H7 (cell line): ENCODE measurements at regions not wholly inside any gene's neighbourhood (a gene's known extent, or its start where the extent isn't known, plus 50 kb on each side); places are given as distances from the start of the nearest gene placed in this dataset.

ENCODE experiments used
- DNase-seq: peaks from one replicate; pipeline ENCODE4 v3.0.0; 2012
- H3K27me3 ChIP-seq: 2 replicates; pipeline ENCODE4 v1.6.0; 2011; ENCODE audit warnings: mild to moderate bottlenecking, low read length; ENCODE audit not compliant: control insufficient read depth, insufficient read depth
- H3K36me3 ChIP-seq: replicated peaks from 2 replicates; pipeline ENCODE4 v1.5.1; 2011; ENCODE audit warnings: low read length; ENCODE audit not compliant: control insufficient read depth, insufficient read depth
- H3K4me3 ChIP-seq: 2 replicates; pipeline ENCODE4 v1.5.1; 2011; ENCODE audit warnings: low read depth, mild to moderate bottlenecking, control low read depth, low read length, moderate library complexity; ENCODE audit not compliant: insufficient read depth

DNA sequence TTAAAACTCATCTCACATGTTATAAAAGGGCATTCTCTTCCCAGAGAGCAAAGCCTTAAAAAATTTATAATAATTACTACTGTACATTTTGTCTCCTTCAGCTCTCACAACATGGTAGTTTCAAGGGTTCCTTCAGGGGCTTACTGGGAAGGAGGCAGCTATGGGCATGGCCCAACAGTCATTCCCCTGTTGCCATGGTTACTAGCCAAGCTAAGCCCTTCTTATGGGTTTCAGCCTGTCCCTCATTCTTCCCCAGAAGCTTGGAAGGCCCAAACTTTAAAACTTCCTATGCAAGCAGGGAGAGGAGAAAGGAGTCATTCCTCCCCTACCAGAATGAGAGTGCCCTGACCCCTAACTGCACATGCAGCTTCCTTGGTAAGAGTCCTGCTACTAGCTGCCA lies 82.2 kb upstream of the CNTLN start:
- Histone ChIP-seq H3K4me3 (no peak overlapping the region), H3K27me3 (no peaks in the 10 kb centered on the region), H3K36me3 (no peaks in the 10 kb centered on the region)
- DNase-seq: peak; percentile 53

DNA sequence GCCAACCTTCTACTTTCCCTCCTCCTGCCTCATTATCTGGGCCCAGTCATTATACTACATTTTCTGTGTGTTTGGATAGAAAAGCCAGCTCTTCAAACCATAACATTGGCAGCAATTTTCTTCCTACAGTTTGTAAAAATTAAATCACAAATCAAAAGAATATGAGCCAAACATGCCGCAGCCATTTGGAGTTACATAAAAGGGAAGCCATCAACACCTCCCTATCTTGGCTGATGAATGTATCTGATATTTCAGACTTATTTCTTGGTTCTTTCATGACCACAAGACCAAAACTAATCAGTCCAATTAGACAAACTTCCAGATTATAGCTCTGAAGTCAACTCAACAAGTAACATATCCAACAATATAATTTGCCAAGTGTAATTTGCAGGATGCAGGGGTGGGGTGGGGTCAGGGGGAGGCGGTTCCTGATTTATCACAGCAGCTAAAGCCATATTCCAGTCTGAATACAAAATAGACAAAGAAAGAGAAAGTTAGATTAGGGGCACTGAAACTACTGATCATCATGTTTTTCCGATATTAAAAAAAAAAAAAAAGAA lies 89.4 kb upstream of the CNTLN start:
- Histone ChIP-seq H3K36me3 (no peaks in the 10 kb centered on the region), H3K27me3 (no peaks in the 10 kb centered on the region), H3K4me3 (no peak overlapping the region)
- no peak for DNase-seq

DNA sequence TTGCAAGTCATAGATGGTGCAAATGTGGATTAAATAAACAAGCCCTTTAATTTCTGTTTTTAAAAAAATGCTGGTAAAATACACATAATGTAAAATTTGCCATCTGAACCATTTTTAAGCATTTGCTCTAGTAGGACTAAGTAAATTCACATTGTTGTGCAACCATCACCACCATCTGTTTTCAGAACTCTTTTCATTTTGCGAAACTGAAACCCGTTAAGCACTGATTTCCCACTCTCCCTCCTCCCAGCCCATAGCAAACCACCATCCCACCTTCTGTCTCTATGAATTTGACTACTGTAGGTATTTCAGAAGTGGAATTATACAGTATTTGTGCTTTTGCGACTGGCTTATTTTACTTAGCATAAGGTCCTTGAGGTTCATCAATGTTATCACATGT lies 103.3 kb upstream of the CNTLN start:
- Histone ChIP-seq H3K27me3 (no peaks in the 10 kb centered on the region), H3K4me3 (no peak overlapping the region), H3K36me3 (no peaks in the 10 kb centered on the region)
- no peak for DNase-seq

DNA sequence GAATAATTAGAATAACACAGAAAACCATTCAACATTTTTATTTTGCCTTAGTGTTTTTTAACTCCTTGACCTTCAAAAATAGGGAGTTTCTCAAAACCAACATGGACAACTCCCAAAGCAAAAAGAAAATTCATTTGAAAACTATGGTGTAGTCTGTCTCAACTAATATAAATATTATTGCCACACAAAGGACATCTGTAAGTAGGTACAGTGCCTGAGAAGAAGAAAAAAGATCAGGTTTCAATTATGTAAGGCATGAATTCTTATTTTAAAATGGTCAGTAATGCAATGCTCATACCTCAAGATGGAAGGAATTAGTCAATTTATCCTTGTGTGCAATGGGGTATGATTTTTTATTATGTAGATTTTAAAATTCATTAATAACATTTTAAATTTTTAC lies 109.6 kb upstream of the CNTLN start:
- Histone ChIP-seq H3K4me3 (no peak overlapping the region), H3K27me3 (no peaks in the 10 kb centered on the region), H3K36me3 (no peaks in the 10 kb centered on the region)
- DNase-seq: no peak

DNA sequence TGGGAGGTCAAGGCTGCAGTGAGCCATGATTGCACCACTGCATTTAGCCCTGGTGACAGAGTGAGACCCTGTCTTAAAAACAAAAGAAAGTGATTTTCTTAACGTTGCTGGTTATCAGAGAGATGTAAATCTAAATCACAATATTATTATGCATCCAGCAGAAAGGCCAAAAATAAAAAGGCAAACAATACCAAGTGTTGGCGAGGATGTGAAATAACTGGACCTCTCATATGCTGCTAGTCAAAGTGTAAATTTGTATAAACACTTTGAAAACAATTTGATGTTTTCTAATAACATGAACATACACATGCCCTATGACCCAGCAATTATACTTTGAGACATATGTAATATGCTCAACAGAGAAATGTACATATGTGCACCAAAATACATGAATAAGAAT lies 110.7 kb upstream of the CNTLN start:
- DNase-seq: no peak
- no peak overlapping the region for H3K4me3 ChIP-seq
- no peaks in the 10 kb centered on the region for H3K36me3 ChIP-seq
- H3K27me3 ChIP-seq: no peaks in the 10 kb centered on the region

DNA sequence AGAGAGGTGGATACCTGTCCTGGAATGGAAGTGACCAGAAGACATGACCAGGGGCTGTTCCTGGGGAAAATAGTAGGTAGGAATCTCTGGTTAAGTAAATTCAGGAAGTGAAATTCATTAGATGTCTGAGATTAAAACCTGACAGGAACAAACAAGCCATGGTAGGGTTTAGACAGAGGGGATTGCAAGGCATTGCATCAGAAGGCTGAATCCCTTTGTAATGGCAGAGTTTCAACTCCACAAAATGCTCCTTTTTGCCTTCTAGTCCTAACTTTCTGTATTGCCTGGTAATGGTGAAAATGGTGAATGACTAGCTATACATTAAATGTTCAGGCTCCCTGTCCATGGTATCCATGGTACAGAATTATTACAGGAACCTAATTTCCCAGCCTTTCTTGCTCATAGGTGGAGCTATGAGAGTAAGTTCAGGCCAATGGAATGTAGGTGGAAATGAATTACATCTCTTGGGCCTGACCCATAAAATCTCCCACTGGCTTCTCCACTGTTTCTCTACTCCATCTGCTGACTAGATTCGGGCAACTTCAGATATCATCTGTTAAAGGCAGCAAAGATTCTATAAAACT lies 113.4 kb upstream of the CNTLN start:
- H3K36me3 ChIP-seq: no peaks in the 10 kb centered on the region
- no peak overlapping the region for H3K4me3 ChIP-seq
- DNase-seq: no peak
- no peaks in the 10 kb centered on the region for H3K27me3 ChIP-seq

GRCh38 chr9:17019398-17019797 lies 115.4 kb upstream of the CNTLN start:
- H3K36me3 ChIP-seq: no peaks in the 10 kb centered on the region
- H3K27me3 ChIP-seq: no peaks in the 10 kb centered on the region
- DNase-seq: no peak
- no peak overlapping the region for H3K4me3 ChIP-seq

- H3K36me3 ChIP-seq: no peaks in the 10 kb centered on the region
- no peaks in the 10 kb centered on the region for H3K27me3 ChIP-seq
- DNase-seq: no peak
- H3K4me3 ChIP-seq: no peak overlapping the region
Observed at GRCh38 chr9:17018540-17019196, 116.2 kb upstream of the CNTLN start.

DNA sequence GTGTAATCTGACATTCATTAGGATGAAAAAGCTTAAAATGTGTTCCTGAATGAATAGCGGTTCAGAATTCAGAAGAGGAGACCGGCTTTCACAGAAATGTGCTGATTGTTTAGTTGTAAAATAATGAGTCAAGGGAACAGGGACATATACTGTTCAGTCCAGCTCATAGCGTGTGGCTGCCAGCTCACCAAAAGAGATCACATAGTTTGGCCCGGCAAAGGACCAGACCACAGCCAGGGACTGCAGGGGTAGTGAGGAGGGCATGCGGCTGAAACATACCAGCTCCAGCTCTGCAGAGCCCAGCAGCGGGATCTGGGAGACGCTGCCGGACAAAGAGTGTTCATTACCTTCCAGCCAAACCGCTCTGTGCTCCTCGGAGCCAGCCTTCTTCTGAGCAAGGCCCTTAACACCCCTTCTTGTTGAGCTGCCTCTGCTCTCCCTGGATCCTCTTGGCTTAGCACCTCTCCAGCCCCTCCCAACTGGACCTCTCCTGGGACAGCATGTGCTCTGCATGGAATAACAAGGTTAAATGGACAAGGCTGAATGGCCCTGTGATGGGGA lies 116.8 kb upstream of the CNTLN start:
- Histone ChIP-seq H3K36me3 (no peaks in the 10 kb centered on the region), H3K4me3 (no peak overlapping the region), H3K27me3 (no peaks in the 10 kb centered on the region)
- DNase-seq: no peak

- Histone ChIP-seq H3K36me3 (no peaks in the 10 kb centered on the region), H3K4me3 (no peak overlapping the region), H3K27me3 (no peaks in the 10 kb centered on the region)
- no peak for DNase-seq
Observed at GRCh38 chr9:17013891-17014290, 120.9 kb upstream of the CNTLN start.

- H3K36me3 ChIP-seq: no peaks in the 10 kb centered on the region
- no peak for DNase-seq
- no peak overlapping the region for H3K4me3 ChIP-seq
- no peaks in the 10 kb centered on the region for H3K27me3 ChIP-seq
Observed at GRCh38 chr9:17013010-17013409, 121.8 kb upstream of the CNTLN start.

- no peaks in the 10 kb centered on the region for H3K27me3 ChIP-seq
- H3K4me3 ChIP-seq: no peak overlapping the region
- no peak for DNase-seq
- no peaks in the 10 kb centered on the region for H3K36me3 ChIP-seq
Observed at GRCh38 chr9:17011880-17012279, 123.0 kb upstream of the CNTLN start.

DNA sequence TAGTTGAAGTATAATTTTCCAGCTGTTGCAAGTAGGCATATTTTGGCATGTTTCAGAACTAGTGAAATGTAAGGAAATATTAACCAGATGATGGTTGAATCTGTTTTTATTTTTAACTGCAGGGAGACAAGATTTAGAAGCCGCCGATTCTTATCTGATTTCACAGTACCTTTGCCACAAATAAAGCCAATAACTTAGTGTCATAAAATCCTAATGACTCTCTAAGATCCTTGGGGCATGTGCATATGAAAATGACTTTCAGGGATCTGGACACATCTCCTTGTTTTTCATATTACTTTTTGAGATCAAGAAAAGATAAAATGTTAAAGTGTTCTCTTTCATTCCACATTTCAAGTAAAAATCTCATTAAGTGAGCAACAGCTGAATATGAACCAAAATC lies 125.8 kb upstream of the CNTLN start:
- Histone ChIP-seq H3K36me3 (no peaks in the 10 kb centered on the region), H3K27me3 (no peaks in the 10 kb centered on the region), H3K4me3 (no peak overlapping the region)
- no peak for DNase-seq

DNA sequence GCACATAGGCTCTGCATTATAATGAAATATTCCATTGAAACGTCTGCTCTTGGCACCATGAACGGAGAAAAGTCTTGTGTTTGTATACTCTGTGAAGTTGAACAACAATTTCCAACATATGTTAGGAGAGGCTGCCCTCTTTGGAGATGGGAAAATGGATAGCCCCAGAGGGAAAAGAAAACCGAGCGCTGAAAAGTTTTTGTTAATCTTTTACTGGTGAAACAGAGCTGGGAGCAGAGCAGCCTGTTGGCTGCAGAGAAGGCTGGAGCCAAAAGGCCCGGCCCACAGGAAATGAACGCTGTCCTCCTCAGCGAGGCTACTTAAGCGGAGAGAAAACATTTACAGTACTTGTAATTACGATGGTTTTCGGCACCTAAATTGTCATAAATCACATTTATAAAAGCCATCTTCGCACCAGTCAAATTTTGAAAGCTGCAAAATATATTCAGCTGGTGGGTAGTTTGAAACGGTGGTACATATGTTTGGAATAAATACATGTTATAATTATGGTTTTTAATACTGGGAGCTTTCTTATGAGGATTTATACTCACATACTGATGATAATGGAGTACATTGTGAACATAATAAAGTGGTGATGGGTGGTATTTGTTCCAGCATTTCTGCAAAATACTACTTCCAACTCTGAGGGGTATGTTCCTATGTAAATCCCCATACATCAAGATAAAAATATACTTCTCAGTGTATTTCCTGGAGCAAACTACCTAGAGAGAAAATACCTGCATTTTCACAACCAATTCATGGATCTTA lies 129.6 kb upstream of the CNTLN start:
- no peak overlapping the region for H3K4me3 ChIP-seq
- no peaks in the 10 kb centered on the region for H3K27me3 ChIP-seq
- DNase-seq: no peak
- no peaks in the 10 kb centered on the region for H3K36me3 ChIP-seq

GRCh38 chr9:17004500-17004899 lies 130.3 kb upstream of the CNTLN start:
- Histone ChIP-seq H3K4me3 (no peak overlapping the region), H3K36me3 (no peaks in the 10 kb centered on the region), H3K27me3 (no peaks in the 10 kb centered on the region)
- no peak for DNase-seq
